ENCODE measurements at regions not wholly inside any gene's neighbourhood (a gene's known extent, or its start where the extent isn't known, plus 50 kb on each side); places are given as distances from the start of the nearest gene placed in this dataset.

GRCh38 chr9:31243386-31243785, 1141.1 kb upstream of the ACO1 start (continued):
- TF ChIP-seq CBX8 (IDR thresholded peaks at IDR 0.05; ENCODE audit: borderline replicate concordance, low read depth, low read length) (no peak), CHD7 (IDR thresholded peaks at IDR 0.05; ENCODE audit: insufficient replicate concordance, low read length) (no peak)
